Fibroblast of skin of left quadriceps (primary cell): ENCODE measurements at regions not wholly inside any gene's neighbourhood (a gene's known extent, or its start where the extent isn't known, plus 50 kb on each side); places are given as distances from the start of the nearest gene placed in this dataset.
A peak's percentile ranks its signal among the peaks of the same experiment; 100 is the strongest.

Experiments used
- DNase-seq, 2 experiments: peaks; one replicate each; pipeline ENCODE4 v3.0.0-alpha.2; 2013; ENCODE audit warnings: low read depth in 2 of 2

GRCh38 chr4:159444678-159445077, 341.8 kb downstream of the RAPGEF2 start:
- DNase-seq: no peak

- no peak for DNase-seq
Observed at GRCh38 chr4:159445692-159446091, 342.8 kb downstream of the RAPGEF2 start.

GRCh38 chr4:159446266-159446976, 343.5 kb downstream of the RAPGEF2 start:
- DNase-seq: peak; percentile 60 to 62

GRCh38 chr4:159447296-159447695, 344.4 kb downstream of the RAPGEF2 start:
- DNase-seq: no peak

- no peak for DNase-seq
Observed at GRCh38 chr4:159451006-159451405, 348.1 kb downstream of the RAPGEF2 start.

- no peak for DNase-seq
Observed at GRCh38 chr4:159455675-159456237, 352.9 kb downstream of the RAPGEF2 start.

- DNase-seq: no peak
Observed at GRCh38 chr4:159460371-159460770, 357.5 kb downstream of the RAPGEF2 start.

- DNase-seq: no peak
Observed at GRCh38 chr4:159463235-159463634, 360.4 kb downstream of the RAPGEF2 start.

- DNase-seq: no peak
Observed at GRCh38 chr4:159464302-159464701, 361.4 kb downstream of the RAPGEF2 start.

- DNase-seq: no peak
Observed at GRCh38 chr4:159476886-159477285, 374.0 kb downstream of the RAPGEF2 start.

- no peak for DNase-seq
Observed at GRCh38 chr4:159480826-159481225, 377.9 kb downstream of the RAPGEF2 start.

GRCh38 chr4:159481936-159482335, 379.1 kb downstream of the RAPGEF2 start:
- DNase-seq: no peak

- DNase-seq: no peak
Observed at GRCh38 chr4:159483110-159483781, 380.4 kb downstream of the RAPGEF2 start.

- no peak for DNase-seq
Observed at GRCh38 chr4:159483782-159484741, 381.2 kb downstream of the RAPGEF2 start.

GRCh38 chr4:159484864-159485263, 382.0 kb downstream of the RAPGEF2 start:
- DNase-seq: no peak

- DNase-seq: peak; percentile 56 to 60
Observed at GRCh38 chr4:159487284-159487747, 384.4 kb downstream of the RAPGEF2 start.

- no peak for DNase-seq
Observed at GRCh38 chr4:159489646-159490045, 386.8 kb downstream of the RAPGEF2 start.

- DNase-seq: peak; percentile 19 to 26
Observed at GRCh38 chr4:159495515-159496236, 392.8 kb downstream of the RAPGEF2 start.

GRCh38 chr4:159496248-159496647, 393.4 kb downstream of the RAPGEF2 start:
- no peak for DNase-seq

- DNase-seq: no peak
Observed at GRCh38 chr4:159497936-159498335, 395.1 kb downstream of the RAPGEF2 start.
